Mucosa of rectum (tissue), 2 donors: ENCODE measurements at regions not wholly inside any gene's neighbourhood (a gene's known extent, or its start where the extent isn't known, plus 50 kb on each side); places are given as distances from the start of the nearest gene placed in this dataset.

Source experiments
- H3K27ac ChIP-seq, 2 donors: one replicate each; pipeline ENCODE4 v1.7.0; 2013; ENCODE audit warnings: inconsistent platforms in 2 of 2, low read depth in 2 of 2, low read length in 2 of 2
- H3K27me3 ChIP-seq, 2 donors: one replicate each; pipeline ENCODE4 v1.7.0; 2013; ENCODE audit warnings: low read length in 2 of 2; ENCODE audit not compliant: control insufficient read depth in 2 of 2, insufficient read depth in 2 of 2
- H3K36me3 ChIP-seq, 2 donors: one replicate each; pipeline ENCODE4 v1.7.0; 2013; ENCODE audit warnings: low read length in 2 of 2; ENCODE audit not compliant: control insufficient read depth in 2 of 2, insufficient read depth in 2 of 2
- H3K4me1 ChIP-seq, 2 donors: one replicate each; pipeline ENCODE4 v1.7.0; 2013; ENCODE audit warnings: low read length in 2 of 2, mild to moderate bottlenecking in 1 of 2; ENCODE audit not compliant: control insufficient read depth in 2 of 2, insufficient read depth in 2 of 2
- H3K4me3 ChIP-seq, 2 donors: one replicate each; pipeline ENCODE4 v1.7.0; 2013; ENCODE audit warnings: low read length in 2 of 2
- H3K9ac ChIP-seq, 2 donors: one replicate each; pipeline ENCODE4 v1.7.0; 2013; ENCODE audit warnings: low read length in 2 of 2, low read depth in 1 of 2, mild to moderate bottlenecking in 1 of 2
- H3K9me3 ChIP-seq, 2 donors: one replicate each; pipeline ENCODE4 v1.7.0; 2013; ENCODE audit warnings: low read length in 2 of 2; ENCODE audit not compliant: control insufficient read depth in 2 of 2
- donor health status: healthy.
- donor health status: Normal muscosa, but diverticular disease.

- Histone ChIP-seq H3K27ac (no peak overlapping the region), H3K9me3 (no peaks in the 10 kb centered on the region), H3K4me1 (no peaks in the 10 kb centered on the region), H3K36me3 (no peaks in the 10 kb centered on the region), H3K9ac (no peak overlapping the region), H3K27me3 (no peaks in the 10 kb centered on the region), H3K4me3 (no peak overlapping the region)
Measured at GRCh38 chr10:28938745-28939144, 261.4 kb downstream of the BAMBI start.

- Histone ChIP-seq H3K9ac (no peak overlapping the region), H3K9me3 (no peaks in the 10 kb centered on the region), H3K4me1 (no peaks in the 10 kb centered on the region), H3K27ac (no peak overlapping the region), H3K27me3 (no peaks in the 10 kb centered on the region), H3K36me3 (no peaks in the 10 kb centered on the region), H3K4me3 (no peak overlapping the region)
Measured at GRCh38 chr10:28939281-28940157, 262.2 kb downstream of the BAMBI start.

GRCh38 chr10:28940158-28940888, 263.0 kb downstream of the BAMBI start:
- Histone ChIP-seq H3K27me3 (no peaks in the 10 kb centered on the region), H3K36me3 (no peaks in the 10 kb centered on the region), H3K4me1 (no peaks in the 10 kb centered on the region), H3K27ac (no peak overlapping the region), H3K4me3 (no peak overlapping the region), H3K9me3 (no peaks in the 10 kb centered on the region), H3K9ac (no peak overlapping the region)

- H3K27me3 ChIP-seq = no peaks in the 10 kb centered on the region
- H3K9ac ChIP-seq = no peak overlapping the region
- H3K36me3 ChIP-seq = no peaks in the 10 kb centered on the region
- H3K4me3 ChIP-seq = no peak overlapping the region
- no peak overlapping the region for H3K27ac ChIP-seq
- no peaks in the 10 kb centered on the region for H3K9me3 ChIP-seq
- no peaks in the 10 kb centered on the region for H3K4me1 ChIP-seq
Measured at GRCh38 chr10:28942012-28942411, 264.7 kb downstream of the BAMBI start.

GRCh38 chr10:28945959-28946358, 268.6 kb downstream of the BAMBI start:
- Histone ChIP-seq H3K4me3 (no peak overlapping the region), H3K27me3 (no peaks in the 10 kb centered on the region), H3K9ac (no peak overlapping the region), H3K36me3 (no peaks in the 10 kb centered on the region), H3K9me3 (no peaks in the 10 kb centered on the region), H3K4me1 (no peaks in the 10 kb centered on the region), H3K27ac (no peak overlapping the region)

- Histone ChIP-seq H3K9ac (no peak overlapping the region), H3K9me3 (no peaks in the 10 kb centered on the region), H3K4me3 (no peak overlapping the region), H3K4me1 (no peaks in the 10 kb centered on the region), H3K27me3 (no peaks in the 10 kb centered on the region), H3K36me3 (no peaks in the 10 kb centered on the region), H3K27ac (no peak overlapping the region)
Measured at GRCh38 chr10:28946479-28946878, 269.2 kb downstream of the BAMBI start.

- H3K9ac ChIP-seq = no peak overlapping the region
- H3K9me3 ChIP-seq = no peaks in the 10 kb centered on the region
- no peak overlapping the region for H3K27ac ChIP-seq
- H3K4me3 ChIP-seq = no peak overlapping the region
- H3K4me1 ChIP-seq = no peaks in the 10 kb centered on the region
- no peaks in the 10 kb centered on the region for H3K27me3 ChIP-seq
- no peaks in the 10 kb centered on the region for H3K36me3 ChIP-seq
Measured at GRCh38 chr10:28947171-28947570, 269.9 kb downstream of the BAMBI start.

- Histone ChIP-seq H3K9me3 (no peaks in the 10 kb centered on the region), H3K27me3 (no peaks in the 10 kb centered on the region), H3K4me1 (no peaks in the 10 kb centered on the region), H3K4me3 (no peak overlapping the region), H3K36me3 (no peaks in the 10 kb centered on the region), H3K27ac (no peak overlapping the region), H3K9ac (no peak overlapping the region)
Measured at GRCh38 chr10:28948046-28948445, 270.7 kb downstream of the BAMBI start.

GRCh38 chr10:28949005-28950004, 272.0 kb downstream of the BAMBI start:
- H3K9ac ChIP-seq = no peak overlapping the region
- no peaks in the 10 kb centered on the region for H3K36me3 ChIP-seq
- no peaks in the 10 kb centered on the region for H3K27me3 ChIP-seq
- no peaks in the 10 kb centered on the region for H3K4me1 ChIP-seq
- no peak overlapping the region for H3K27ac ChIP-seq
- no peak overlapping the region for H3K4me3 ChIP-seq
- H3K9me3 ChIP-seq = no peaks in the 10 kb centered on the region
